22Rv1 (cell line): ENCODE measurements at regions not wholly inside any gene's neighbourhood (a gene's known extent, or its start where the extent isn't known, plus 50 kb on each side); places are given as distances from the start of the nearest gene placed in this dataset.

Source experiments
- CTCF ChIP-seq: fragments of 450-650 bp; IDR thresholded peaks from 2 replicates; pipeline ENCODE4 v1.5.1; 2017; ENCODE audit warnings: mild to moderate bottlenecking
- ZFX ChIP-seq: fragments of 450-650 bp; IDR thresholded peaks from 2 replicates; pipeline ENCODE4 v1.6.1; 2017; ENCODE audit warnings: antibody characterized with exemption, borderline replicate concordance

DNA sequence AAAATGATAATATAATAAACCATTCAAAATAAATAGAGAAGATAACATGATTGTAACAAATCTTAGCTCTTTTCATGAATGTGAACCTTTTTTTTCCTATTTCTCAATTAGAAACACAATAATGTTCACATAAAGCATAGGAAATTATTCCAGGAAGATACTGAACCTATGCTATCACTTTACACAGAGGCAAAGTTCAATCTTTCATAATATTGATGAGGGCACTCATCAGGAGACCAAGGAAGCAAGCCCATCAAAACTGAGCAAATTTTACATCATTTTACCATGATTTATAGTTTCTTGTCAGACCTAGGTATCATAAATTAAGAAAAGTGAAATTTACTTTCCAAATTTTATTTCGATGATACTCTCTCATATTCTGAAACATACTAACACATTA, 938.5 kb downstream of the TBC1D32 start:
- no peak for TF ChIP-seq CTCF
- TF ChIP-seq ZFX: no peak
